ENCODE measurements at regions not wholly inside any gene's neighbourhood (a gene's known extent, or its start where the extent isn't known, plus 50 kb on each side); places are given as distances from the start of the nearest gene placed in this dataset.

DNA sequence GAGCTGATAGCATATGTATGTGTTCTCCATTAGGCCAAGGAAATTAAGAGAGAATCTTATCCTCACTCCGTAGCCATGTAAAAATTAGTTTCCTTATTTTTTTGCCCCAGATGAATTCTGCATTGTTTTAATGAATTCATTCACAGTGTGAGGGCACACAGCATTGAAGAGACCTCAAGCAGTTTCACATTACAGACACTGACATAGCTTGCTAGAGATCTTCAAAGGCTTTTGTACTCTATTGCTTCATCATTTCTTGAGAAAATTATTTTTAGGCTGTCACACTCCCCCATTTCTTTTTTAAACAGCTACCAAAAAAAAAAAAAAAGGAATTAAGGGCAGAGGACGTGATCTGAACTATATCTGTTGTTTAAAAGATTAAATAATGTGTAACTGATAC, 251.1 kb downstream of the BCAT1 start:
- TF ChIP-seq POLR2AphosphoS5 (IDR thresholded peaks at IDR 0.05) (no peak), TAF1 (IDR thresholded peaks at IDR 0.05; ENCODE audit: low read depth) (no peak), SMC3 (conservative IDR thresholded peaks at IDR 0.05; ENCODE audit: poor library complexity) (no peak), RAD21 (conservative IDR thresholded peaks at IDR 0.05) (no peak), EZH2 (IDR thresholded peaks at IDR 0.05; ENCODE audit: borderline replicate concordance, insufficient read depth, low read length, poor library complexity, severe bottlenecking) (no peak)
- TF ChIP-seq, protein P1, sequence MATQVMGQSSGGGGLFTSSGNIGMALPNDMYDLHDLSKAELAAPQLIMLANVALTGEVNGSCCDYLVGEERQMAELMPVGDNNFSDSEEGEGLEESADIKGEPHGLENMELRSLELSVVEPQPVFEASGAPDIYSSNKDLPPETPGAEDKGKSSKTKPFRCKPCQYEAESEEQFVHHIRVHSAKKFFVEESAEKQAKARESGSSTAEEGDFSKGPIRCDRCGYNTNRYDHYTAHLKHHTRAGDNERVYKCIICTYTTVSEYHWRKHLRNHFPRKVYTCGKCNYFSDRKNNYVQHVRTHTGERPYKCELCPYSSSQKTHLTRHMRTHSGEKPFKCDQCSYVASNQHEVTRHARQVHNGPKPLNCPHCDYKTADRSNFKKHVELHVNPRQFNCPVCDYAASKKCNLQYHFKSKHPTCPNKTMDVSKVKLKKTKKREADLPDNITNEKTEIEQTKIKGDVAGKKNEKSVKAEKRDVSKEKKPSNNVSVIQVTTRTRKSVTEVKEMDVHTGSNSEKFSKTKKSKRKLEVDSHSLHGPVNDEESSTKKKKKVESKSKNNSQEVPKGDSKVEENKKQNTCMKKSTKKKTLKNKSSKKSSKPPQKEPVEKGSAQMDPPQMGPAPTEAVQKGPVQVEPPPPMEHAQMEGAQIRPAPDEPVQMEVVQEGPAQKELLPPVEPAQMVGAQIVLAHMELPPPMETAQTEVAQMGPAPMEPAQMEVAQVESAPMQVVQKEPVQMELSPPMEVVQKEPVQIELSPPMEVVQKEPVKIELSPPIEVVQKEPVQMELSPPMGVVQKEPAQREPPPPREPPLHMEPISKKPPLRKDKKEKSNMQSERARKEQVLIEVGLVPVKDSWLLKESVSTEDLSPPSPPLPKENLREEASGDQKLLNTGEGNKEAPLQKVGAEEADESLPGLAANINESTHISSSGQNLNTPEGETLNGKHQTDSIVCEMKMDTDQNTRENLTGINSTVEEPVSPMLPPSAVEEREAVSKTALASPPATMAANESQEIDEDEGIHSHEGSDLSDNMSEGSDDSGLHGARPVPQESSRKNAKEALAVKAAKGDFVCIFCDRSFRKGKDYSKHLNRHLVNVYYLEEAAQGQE (IDR thresholded peaks at IDR 0.05; ENCODE audit: borderline replicate concordance) = no peak
- Histone ChIP-seq H4K20me1 (ENCODE audit: insufficient read depth) (no peaks in the 10 kb centered on the region), H3K79me2 (replicated peaks; ENCODE audit: insufficient read depth, low read length) (no peaks in the 10 kb centered on the region), H3K27me3 (ENCODE audit: insufficient read depth, low read depth, low read length) (no peaks in the 10 kb centered on the region), H2AFZ (ENCODE audit: low read depth, low read length) (no peak overlapping the region), H3K4me3 (ENCODE audit: low read length) (no peak overlapping the region), H3F3A (ENCODE audit: insufficient read depth, low read length, poor library complexity, severe bottlenecking) (no peaks in the 10 kb centered on the region), H3K36me3 (ENCODE audit: insufficient read depth, low read length) (no peaks in the 10 kb centered on the region), H3K27ac (ENCODE audit: low read length) (no peak overlapping the region), H3K4me2 (ENCODE audit: low read length) (no peak overlapping the region), H3K9ac (ENCODE audit: low read length) (no peak overlapping the region), H3K9me2 (ENCODE audit: insufficient read depth, low read length) (no peaks in the 10 kb centered on the region), H3K9me3 (ENCODE audit: low read length) (no peaks in the 10 kb centered on the region)

DNA sequence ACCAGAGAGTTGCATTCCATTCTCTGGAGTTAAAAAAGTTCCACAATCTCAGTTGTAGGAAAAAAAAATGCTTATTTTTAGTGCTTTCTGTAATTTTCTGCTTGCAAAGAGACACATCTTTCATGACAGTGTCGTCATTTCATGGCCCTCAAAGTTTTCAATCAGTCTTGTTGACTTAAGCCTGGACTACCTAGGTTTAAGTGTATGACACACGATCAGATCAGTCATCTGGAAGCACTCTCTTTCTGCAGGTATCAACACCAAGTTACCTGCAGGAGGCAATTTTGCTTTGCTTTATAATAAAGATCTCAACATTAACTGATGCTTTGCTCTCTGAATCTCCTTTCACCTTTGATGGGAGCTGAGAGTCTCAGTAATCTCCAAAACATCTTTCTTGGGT, 251.6 kb downstream of the BCAT1 start:
- no peaks in the 10 kb centered on the region for H3K9me2 ChIP-seq (ENCODE audit: insufficient read depth, low read length)
- H3K79me2 ChIP-seq (replicated peaks; ENCODE audit: insufficient read depth, low read length) = no peaks in the 10 kb centered on the region
- no peaks in the 10 kb centered on the region for H3K9me3 ChIP-seq (ENCODE audit: low read length)
- H3K36me3 ChIP-seq (ENCODE audit: insufficient read depth, low read length) = no peaks in the 10 kb centered on the region
- no peaks in the 10 kb centered on the region for H4K20me1 ChIP-seq (ENCODE audit: insufficient read depth)
- no peak overlapping the region for H3K4me2 ChIP-seq (ENCODE audit: low read length)
- TF ChIP-seq EP300 (conservative IDR thresholded peaks at IDR 0.05; ENCODE audit: poor library complexity, severe bottlenecking) = no peak
- TF ChIP-seq TAF1 (IDR thresholded peaks at IDR 0.05; ENCODE audit: low read depth) = no peak
- TF ChIP-seq, protein P2, sequence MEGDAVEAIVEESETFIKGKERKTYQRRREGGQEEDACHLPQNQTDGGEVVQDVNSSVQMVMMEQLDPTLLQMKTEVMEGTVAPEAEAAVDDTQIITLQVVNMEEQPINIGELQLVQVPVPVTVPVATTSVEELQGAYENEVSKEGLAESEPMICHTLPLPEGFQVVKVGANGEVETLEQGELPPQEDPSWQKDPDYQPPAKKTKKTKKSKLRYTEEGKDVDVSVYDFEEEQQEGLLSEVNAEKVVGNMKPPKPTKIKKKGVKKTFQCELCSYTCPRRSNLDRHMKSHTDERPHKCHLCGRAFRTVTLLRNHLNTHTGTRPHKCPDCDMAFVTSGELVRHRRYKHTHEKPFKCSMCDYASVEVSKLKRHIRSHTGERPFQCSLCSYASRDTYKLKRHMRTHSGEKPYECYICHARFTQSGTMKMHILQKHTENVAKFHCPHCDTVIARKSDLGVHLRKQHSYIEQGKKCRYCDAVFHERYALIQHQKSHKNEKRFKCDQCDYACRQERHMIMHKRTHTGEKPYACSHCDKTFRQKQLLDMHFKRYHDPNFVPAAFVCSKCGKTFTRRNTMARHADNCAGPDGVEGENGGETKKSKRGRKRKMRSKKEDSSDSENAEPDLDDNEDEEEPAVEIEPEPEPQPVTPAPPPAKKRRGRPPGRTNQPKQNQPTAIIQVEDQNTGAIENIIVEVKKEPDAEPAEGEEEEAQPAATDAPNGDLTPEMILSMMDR (IDR thresholded peaks at IDR 0.05; ENCODE audit: poor library complexity, severe bottlenecking) = no peak
- TF ChIP-seq SMC3 (conservative IDR thresholded peaks at IDR 0.05; ENCODE audit: poor library complexity) = no peak
- no peak overlapping the region for H3K27ac ChIP-seq (ENCODE audit: low read length)
- H3K4me3 ChIP-seq (ENCODE audit: low read length) = no peak overlapping the region
- H3K9ac ChIP-seq (ENCODE audit: low read length) = no peak overlapping the region
- no peaks in the 10 kb centered on the region for H3K27me3 ChIP-seq (ENCODE audit: insufficient read depth, low read depth, low read length)
- H2AFZ ChIP-seq (ENCODE audit: low read depth, low read length) = no peak overlapping the region
- H3F3A ChIP-seq (ENCODE audit: insufficient read depth, low read length, poor library complexity, severe bottlenecking) = no peaks in the 10 kb centered on the region

DNA sequence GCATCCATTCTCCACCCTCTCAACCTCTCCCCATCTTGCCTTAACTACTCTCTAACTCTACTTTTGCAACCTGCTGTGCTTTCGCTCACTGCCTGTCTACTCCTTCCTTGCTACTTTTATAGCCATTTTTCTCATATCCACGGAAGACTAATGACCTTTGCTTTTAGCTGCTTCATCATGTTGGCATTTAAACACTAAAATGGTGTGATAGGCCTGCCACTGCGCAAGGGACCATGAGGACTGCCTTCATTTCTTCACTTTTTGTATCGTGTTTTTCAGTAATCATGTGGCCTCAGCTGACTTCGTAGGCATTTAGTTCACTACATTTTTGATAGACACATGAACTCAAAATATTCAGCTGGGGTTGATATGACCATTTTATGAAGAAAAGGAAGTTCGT, 252.1 kb downstream of the BCAT1 start:
- H2AFZ ChIP-seq (ENCODE audit: low read depth, low read length) = no peak overlapping the region

More for the DNA sequence above, 252.1 kb downstream of the BCAT1 start:
- Histone ChIP-seq H3K79me2 (replicated peaks; ENCODE audit: insufficient read depth, low read length) (no peaks in the 10 kb centered on the region), H3K27me3 (ENCODE audit: insufficient read depth, low read depth, low read length) (no peaks in the 10 kb centered on the region), H3K27ac (ENCODE audit: low read length) (no peak overlapping the region), H3K4me2 (ENCODE audit: low read length) (no peak overlapping the region), H4K20me1 (ENCODE audit: insufficient read depth) (no peaks in the 10 kb centered on the region), H3K9me2 (ENCODE audit: insufficient read depth, low read length) (no peaks in the 10 kb centered on the region), H3K4me3 (ENCODE audit: low read length) (no peak overlapping the region), H3K9ac (ENCODE audit: low read length) (no peak overlapping the region), H3K36me3 (ENCODE audit: insufficient read depth, low read length) (no peaks in the 10 kb centered on the region), H3K9me3 (ENCODE audit: low read length) (no peaks in the 10 kb centered on the region), H3F3A (ENCODE audit: insufficient read depth, low read length, poor library complexity, severe bottlenecking) (no peaks in the 10 kb centered on the region)
- TF ChIP-seq TAF1 (IDR thresholded peaks at IDR 0.05; ENCODE audit: low read depth) (no peak), MXI1 (conservative IDR thresholded peaks at IDR 0.05; ENCODE audit: poor library complexity, severe bottlenecking) (no peak), EZH2 (IDR thresholded peaks at IDR 0.05; ENCODE audit: borderline replicate concordance, insufficient read depth, low read length, poor library complexity, severe bottlenecking) (no peak), SMC3 (conservative IDR thresholded peaks at IDR 0.05; ENCODE audit: poor library complexity) (no peak), EP300 (conservative IDR thresholded peaks at IDR 0.05; ENCODE audit: poor library complexity, severe bottlenecking) (no peak), RAD21 (conservative IDR thresholded peaks at IDR 0.05) (no peak), POLR2AphosphoS5 (IDR thresholded peaks at IDR 0.05) (no peak)
- TF ChIP-seq, protein P2 (IDR thresholded peaks at IDR 0.05; ENCODE audit: poor library complexity, severe bottlenecking) = no peak
- TF ChIP-seq, protein P1 (IDR thresholded peaks at IDR 0.05; ENCODE audit: borderline replicate concordance) = no peak
